Thoracic aorta (tissue), 2 donors: ENCODE measurements at regions not wholly inside any gene's neighbourhood (a gene's known extent, or its start where the extent isn't known, plus 50 kb on each side); places are given as distances from the start of the nearest gene placed in this dataset.

Experiments used
- ATAC-seq: fragments of 150-250 bp; one replicate; pipeline ENCODE4 v1.8.0; 2017; ENCODE audit warnings: low read depth; ENCODE audit not compliant: insufficient number of reproducible peaks, low FRiP score
- DNase-seq: peaks from one replicate; pipeline ENCODE4 v3.0.0-alpha.2; 2020; ENCODE audit warnings: low spot score
- H3K27ac ChIP-seq, 2 donors: fragments of 200-600 bp; sonication (generic); 1 replicate in 1 of 2; 2 replicates in 1 of 2; pipeline ENCODE4 v1.5.1; 2016; ENCODE audit warnings: mild to moderate bottlenecking in 2 of 2, moderate library complexity in 2 of 2
- H3K27me3 ChIP-seq: fragments of 200-600 bp; sonication (generic); replicated peaks from 2 replicates; pipeline ENCODE4 v1.6.0; 2016; ENCODE audit warnings: mild to moderate bottlenecking; ENCODE audit not compliant: insufficient read depth
- H3K36me3 ChIP-seq: fragments of 200-600 bp; sonication (generic); one replicate; pipeline ENCODE4 v1.5.1; 2016
- H3K4me1 ChIP-seq, 2 donors: fragments of 200-600 bp; sonication (generic); 1 replicate in 1 of 2; 2 replicates in 1 of 2; pipeline versions ENCODE4 v1.5.1 to v1.6.0; 2016; ENCODE audit warnings: low read depth in 2 of 2, mild to moderate bottlenecking in 1 of 2; ENCODE audit not compliant: control insufficient read depth in 1 of 2
- H3K4me3 ChIP-seq: fragments of 200-600 bp; sonication (generic); 2 replicates; pipeline ENCODE4 v1.5.1; 2016; ENCODE audit warnings: mild to moderate bottlenecking
- H3K9me3 ChIP-seq: fragments of 200-600 bp; sonication (generic); 2 replicates; pipeline ENCODE4 v1.5.1; 2016
- TF ChIP-seq, protein P1 (sequence below): fragments of 200-600 bp; sonication (generic); IDR thresholded peaks from one replicate; pipeline ENCODE4 v1.5.1; 2019; ENCODE audit warnings: antibody characterized with exemption

DNA sequence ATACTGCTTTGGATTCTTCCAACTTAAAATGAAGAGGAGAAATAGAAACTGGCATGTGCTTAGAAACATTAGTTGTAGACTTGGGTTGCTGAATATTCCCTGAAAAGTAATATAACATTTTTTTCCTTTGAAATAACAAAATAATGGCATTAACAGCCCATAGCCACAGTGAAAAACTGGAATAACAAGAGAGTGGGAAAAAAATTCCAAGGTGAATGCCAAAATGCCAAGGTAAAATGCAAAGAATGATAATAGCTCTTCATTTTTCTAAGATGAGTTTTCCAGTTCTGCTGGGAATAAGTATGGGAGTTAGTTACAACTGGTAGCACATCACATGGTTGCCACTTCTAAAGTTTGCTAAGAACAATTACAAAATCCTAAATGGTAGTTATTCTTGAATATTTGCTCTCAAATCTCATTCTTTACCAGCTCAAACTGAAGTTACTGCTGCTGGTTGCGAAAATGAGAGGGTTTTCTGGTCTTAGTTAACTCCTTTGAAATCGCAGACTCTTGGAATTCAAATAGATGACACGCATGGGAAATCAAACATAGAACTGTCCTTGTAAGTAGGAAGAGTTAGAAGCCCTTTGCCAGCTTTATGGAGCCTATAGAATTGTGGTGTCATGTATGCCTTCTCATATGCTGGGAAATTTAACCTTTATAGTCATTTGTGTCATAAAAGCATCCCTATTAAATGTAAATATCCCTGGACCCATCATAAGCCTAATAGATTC, 165.0 kb upstream of the DCN start:
- Histone ChIP-seq H3K4me1 (no peaks in the 10 kb centered on the region), H3K27ac (no peak overlapping the region), H3K36me3 (no peaks in the 10 kb centered on the region), H3K4me3 (no peak overlapping the region), H3K9me3 (no peaks in the 10 kb centered on the region), H3K27me3 (no peaks in the 10 kb centered on the region)
- no peak for ATAC-seq
- no peak for DNase-seq
- TF ChIP-seq, protein P1, sequence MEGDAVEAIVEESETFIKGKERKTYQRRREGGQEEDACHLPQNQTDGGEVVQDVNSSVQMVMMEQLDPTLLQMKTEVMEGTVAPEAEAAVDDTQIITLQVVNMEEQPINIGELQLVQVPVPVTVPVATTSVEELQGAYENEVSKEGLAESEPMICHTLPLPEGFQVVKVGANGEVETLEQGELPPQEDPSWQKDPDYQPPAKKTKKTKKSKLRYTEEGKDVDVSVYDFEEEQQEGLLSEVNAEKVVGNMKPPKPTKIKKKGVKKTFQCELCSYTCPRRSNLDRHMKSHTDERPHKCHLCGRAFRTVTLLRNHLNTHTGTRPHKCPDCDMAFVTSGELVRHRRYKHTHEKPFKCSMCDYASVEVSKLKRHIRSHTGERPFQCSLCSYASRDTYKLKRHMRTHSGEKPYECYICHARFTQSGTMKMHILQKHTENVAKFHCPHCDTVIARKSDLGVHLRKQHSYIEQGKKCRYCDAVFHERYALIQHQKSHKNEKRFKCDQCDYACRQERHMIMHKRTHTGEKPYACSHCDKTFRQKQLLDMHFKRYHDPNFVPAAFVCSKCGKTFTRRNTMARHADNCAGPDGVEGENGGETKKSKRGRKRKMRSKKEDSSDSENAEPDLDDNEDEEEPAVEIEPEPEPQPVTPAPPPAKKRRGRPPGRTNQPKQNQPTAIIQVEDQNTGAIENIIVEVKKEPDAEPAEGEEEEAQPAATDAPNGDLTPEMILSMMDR = no peak

DNA sequence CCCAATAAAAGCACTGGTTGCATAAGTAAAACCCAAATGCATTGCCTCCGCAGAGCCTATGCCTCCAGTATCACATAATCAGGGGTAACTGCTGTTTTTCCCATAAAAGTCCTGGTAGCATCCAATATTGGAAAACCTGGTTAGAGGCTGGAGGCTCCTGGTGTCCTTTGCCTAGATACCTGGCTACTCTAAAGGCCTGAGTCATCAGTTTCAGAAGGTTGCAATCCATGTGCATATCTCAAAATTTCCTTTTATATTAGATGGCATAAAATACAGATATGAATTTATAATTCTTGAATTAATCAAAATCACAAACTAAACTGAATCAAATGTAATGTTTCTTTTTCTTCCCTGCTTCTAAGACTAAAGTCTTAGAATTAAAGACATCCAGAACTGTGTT, 164.2 kb upstream of the DCN start:
- Histone ChIP-seq H3K27ac (no peak overlapping the region), H3K36me3 (no peaks in the 10 kb centered on the region), H3K9me3 (no peaks in the 10 kb centered on the region), H3K4me3 (no peak overlapping the region), H3K27me3 (no peaks in the 10 kb centered on the region), H3K4me1 (peaks cover 0 to 3% of the 10 kb centered on the region in 2 donors)
- TF ChIP-seq, protein P1 = no peak
- DNase-seq = no peak
- ATAC-seq = no peak

- Histone ChIP-seq H3K27me3 (no peaks in the 10 kb centered on the region), H3K4me1 (peaks cover 0 to 4% of the 10 kb centered on the region in 2 donors), H3K4me3 (no peak overlapping the region), H3K36me3 (no peaks in the 10 kb centered on the region), H3K9me3 (no peaks in the 10 kb centered on the region), H3K27ac (no peak overlapping the region)
- TF ChIP-seq, protein P1 = no peak
- ATAC-seq (no peak), DNase-seq (no peak)
Measured at GRCh38 chr12:91344408-91344807, 161.8 kb upstream of the DCN start.

DNA sequence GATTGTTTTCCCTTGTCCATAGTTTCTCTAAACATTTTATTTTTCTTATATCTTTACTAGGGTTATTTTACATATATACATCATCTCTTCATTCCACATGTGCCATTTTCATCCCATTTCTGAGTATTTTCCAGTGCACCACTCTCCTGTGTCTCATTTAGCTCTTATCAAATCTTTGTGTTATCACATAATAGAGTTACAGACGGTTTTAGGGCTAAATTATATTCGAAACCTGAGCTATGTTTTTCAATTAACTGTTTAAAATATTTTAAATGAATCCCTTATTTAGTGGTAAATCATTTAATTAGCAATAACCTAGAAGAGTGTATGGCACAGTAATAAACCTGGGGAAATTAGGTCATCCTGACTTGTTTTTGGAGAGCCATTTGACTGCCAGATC, 160.4 kb upstream of the DCN start:
- peaks cover 0 to 4% of the 10 kb centered on the region in 2 donors for H3K4me1 ChIP-seq
- H3K27me3 ChIP-seq = no peaks in the 10 kb centered on the region
- DNase-seq (no peak), ATAC-seq (no peak)
- TF ChIP-seq, protein P1 = no peak
- no peaks in the 10 kb centered on the region for H3K36me3 ChIP-seq
- no peak overlapping the region for H3K27ac ChIP-seq
- H3K4me3 ChIP-seq = no peak overlapping the region
- no peaks in the 10 kb centered on the region for H3K9me3 ChIP-seq

DNA sequence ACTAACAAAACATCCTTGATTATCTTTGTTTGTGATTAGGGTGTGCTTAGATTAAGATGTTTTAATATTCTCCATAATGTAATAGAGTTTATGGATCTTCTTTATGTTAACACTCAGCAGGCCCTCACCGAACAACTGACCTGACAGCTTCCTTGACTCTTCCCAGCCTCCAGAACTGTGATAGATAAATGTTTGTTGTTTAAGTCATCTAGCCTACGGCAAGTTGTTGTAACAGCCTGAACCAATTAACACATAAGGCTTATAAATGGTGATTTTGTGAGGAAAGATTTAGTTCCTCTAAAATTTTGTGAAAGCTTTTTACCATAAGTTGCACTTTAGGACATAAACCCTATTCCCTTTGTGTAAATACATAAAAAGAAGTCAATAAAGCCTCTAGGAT, 156.5 kb upstream of the DCN start:
- TF ChIP-seq, protein P1 = no peak
- no peaks in the 10 kb centered on the region for H3K9me3 ChIP-seq
- peaks cover 0 to 4% of the 10 kb centered on the region in 2 donors for H3K4me1 ChIP-seq
- H3K27me3 ChIP-seq = no peaks in the 10 kb centered on the region
- H3K27ac ChIP-seq = no peak overlapping the region
- ATAC-seq (no peak), DNase-seq (no peak)
- no peak overlapping the region for H3K4me3 ChIP-seq
- H3K36me3 ChIP-seq = no peaks in the 10 kb centered on the region
